GM21423 (cell line): ENCODE measurements at regions not wholly inside any gene's neighbourhood (a gene's known extent, or its start where the extent isn't known, plus 50 kb on each side); places are given as distances from the start of the nearest gene placed in this dataset.
A peak's percentile ranks its signal among the peaks of the same experiment; 100 is the strongest.
"Not testable (repeated sequence)": the region's sequence is repeated elsewhere in the genome, so short reads cannot be mapped to it uniquely, and the experiment has no call there.

Source experiments
- ATAC-seq: cut with Tn5 transposase; IDR thresholded peaks from one replicate; pipeline ENCODE4 v1.9.1; 2021; ENCODE audit warnings: mild to moderate bottlenecking, moderate library complexity; ENCODE audit not compliant: unreplicated experiment

GRCh38 chr10:53102424-53102823, 329.8 kb upstream of the MBL2 start:
- no peak for ATAC-seq

DNA sequence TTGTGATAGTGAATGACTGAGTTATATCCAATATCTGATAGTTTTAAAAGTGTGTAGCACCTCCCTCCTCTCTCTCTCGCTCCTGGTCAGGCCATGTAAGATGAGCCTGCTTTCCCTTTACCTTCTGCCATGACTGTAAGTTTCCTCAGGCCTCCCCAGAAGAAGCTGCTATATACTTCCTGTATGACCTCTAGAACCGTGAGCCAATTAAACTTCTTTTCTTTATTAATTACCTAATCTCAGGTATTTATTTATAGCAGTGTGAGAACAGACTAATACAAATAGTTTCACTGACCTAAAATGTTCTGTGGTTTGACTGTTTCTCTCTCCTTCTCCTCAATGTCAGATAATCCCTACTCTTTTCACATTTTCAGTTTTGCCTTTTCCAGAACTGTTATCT, 321.3 kb upstream of the MBL2 start:
- no peak for ATAC-seq

GRCh38 chr10:53091574-53091973, 319.0 kb upstream of the MBL2 start:
- no peak for ATAC-seq

GRCh38 chr10:53088961-53089360, 316.4 kb upstream of the MBL2 start:
- no peak for ATAC-seq

- ATAC-seq, result no peak
These were observed 306.7 kb upstream of the MBL2 start for GRCh38 chr10:53079283-53079682.

DNA sequence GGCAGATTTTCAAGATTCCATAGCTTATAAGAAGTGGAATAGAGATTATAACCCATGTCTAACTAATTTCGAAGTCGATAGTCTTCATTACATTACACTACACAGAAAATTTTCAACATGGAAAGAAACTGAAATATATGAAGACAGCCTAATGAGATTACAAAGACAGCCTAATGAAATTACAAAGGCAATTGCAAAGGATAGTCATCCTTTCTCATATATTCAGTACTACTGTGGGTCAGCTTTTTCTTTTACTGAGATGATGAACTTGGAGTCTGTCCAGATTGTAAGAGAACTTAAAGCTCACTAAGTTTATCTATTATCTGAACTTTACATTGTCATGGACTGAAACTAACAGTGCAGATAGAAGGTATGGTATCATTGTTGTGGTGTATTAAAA, 304.4 kb upstream of the MBL2 start:
- ATAC-seq, result no peak

- no peak for ATAC-seq
These were observed 302.9 kb upstream of the MBL2 start for GRCh38 chr10:53075469-53075868.

- ATAC-seq, result no peak
These were observed 299.6 kb upstream of the MBL2 start for GRCh38 chr10:53072144-53072543.

DNA sequence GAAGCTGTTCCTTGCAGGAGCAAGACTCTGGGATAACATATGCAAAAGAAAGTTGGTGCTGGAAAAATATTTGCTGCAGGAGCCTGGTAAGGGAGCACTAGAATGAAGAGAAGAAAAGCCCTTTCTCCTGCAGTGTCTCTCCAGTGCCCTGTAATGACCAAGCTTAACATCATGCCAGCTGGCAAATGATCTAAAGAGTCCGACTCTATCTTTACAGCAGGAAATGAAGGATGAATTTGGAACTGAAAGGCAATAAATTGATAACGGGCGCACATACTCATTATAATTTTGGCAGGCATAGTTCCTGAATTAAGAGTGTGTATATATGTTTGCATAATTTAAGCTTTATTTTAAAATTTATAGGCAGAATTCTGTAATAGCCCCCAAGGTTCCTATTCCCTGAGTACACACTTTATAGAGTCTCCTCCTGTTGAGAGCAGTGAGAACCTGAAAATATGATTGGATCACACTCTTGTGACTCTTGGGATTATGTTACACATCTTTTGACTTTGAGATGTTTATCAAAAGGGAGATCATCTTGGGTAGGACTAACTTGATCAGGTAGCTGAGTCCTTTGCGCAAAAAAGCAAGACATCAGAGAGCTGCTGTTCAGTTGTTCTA, 299.0 kb upstream of the MBL2 start:
- ATAC-seq, result no peak

DNA sequence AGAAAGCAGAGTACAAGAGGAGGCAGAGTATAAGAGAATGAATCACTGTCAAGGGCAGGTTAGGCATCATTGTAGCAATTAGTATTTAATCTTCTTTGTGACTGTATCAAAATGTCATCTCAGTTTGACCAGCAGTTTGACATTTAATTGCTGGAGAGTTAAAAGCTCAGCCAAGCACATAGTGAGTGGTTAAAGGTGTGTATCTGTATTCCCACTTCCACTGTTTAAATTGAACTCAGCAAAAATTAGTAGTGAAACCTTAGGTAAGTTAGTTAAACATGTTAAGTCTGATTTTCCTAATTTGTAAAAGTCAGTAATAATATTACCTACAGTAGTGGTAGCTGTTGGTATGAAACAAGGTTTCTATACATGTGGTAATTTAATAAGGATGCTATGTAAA, 296.4 kb upstream of the MBL2 start:
- ATAC-seq, result no peak

- no peak for ATAC-seq
These were observed 292.0 kb upstream of the MBL2 start for GRCh38 chr10:53064614-53065013.

GRCh38 chr10:53063805-53064204, 291.2 kb upstream of the MBL2 start:
- no peak for ATAC-seq

GRCh38 chr10:53052521-53053164, 280.1 kb upstream of the MBL2 start:
- ATAC-seq, result no peak

GRCh38 chr10:53045315-53045714, 272.7 kb upstream of the MBL2 start:
- no peak for ATAC-seq

GRCh38 chr10:53035823-53036222, 263.2 kb upstream of the MBL2 start:
- ATAC-seq, result not testable (repeated sequence)

DNA sequence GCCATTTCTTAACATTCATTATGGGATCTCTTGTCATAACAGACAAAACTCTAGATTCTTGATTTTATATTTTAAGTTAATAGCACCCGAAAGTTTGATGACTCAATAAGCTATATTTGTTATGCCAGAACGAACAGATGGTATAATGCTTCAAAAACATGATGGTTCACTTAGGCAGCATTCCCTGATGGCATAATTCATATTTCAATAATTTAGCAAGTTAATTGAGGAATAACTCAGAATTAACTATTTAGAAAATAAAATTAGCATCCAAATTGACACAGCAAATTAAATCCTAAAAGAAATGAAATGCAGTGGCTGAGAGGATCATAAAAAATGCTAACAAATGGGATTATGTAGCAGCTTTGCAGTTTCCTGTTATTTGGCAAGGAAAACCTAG, 260.8 kb upstream of the MBL2 start:
- ATAC-seq, result no peak

DNA sequence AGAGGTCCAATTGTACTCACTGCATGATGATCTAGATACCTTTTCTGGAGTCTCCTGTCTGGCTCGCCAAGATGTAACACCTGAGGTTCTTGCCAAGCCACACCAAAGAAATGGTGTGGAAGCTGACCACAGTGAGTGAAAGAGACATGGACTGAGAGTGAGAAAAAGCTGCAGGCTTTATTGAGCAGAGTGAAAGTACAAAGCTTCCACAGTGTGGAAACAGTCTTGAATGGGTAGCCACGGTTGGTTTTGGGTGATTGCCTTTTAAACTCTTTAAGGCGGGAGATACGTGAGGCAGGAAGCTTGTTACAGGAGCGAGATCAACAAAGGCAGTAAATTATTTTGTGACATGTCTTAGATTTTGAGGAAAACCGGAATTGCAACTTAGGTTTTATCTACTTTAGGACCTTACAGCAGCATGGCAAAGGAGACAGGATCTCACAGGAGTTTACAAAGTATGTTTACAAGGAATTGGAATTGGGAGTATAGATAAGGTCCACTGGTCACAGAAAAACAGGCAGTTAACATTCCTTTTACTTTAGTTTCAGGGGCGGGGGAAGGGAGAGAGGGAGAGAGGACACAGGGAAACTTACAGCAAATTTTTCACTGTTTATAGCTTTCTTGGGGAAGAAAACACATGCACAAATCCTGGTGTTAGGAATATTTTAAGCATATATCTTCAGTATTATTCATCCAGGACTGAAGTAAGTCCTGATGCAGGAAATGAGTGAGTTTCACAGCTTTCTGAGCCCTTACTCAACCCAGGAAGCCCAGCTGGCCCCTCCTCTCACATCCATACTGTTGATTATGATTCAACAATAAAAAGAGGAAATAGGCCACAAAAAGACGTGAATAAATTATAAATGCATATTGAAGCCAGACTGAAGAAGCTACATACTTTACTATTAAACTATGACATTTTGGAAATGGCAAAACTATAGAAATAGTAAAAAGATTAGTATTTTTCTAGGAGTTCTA, 257.6 kb upstream of the MBL2 start:
- peak; percentile 49 for ATAC-seq

DNA sequence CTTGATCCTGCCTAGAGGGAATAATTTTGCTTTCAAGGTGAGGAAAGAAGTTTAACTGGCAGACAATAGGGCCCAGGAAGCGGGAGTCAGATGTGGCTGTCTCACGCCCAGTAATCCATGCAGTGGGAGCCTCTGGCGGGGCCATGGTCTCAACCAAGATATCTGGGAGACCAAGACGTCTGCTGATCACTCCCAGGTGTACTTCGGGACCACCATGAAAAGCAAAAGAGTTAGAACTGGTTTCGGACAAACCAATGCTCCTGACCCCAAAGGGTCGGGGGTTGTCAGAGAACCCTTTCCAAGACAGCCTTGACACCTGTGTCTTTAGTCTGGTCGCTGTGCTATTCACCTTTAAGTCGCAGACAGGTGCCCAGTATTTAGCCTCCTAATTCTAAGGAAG, 256.9 kb upstream of the MBL2 start:
- ATAC-seq, result peak; percentile 6

DNA sequence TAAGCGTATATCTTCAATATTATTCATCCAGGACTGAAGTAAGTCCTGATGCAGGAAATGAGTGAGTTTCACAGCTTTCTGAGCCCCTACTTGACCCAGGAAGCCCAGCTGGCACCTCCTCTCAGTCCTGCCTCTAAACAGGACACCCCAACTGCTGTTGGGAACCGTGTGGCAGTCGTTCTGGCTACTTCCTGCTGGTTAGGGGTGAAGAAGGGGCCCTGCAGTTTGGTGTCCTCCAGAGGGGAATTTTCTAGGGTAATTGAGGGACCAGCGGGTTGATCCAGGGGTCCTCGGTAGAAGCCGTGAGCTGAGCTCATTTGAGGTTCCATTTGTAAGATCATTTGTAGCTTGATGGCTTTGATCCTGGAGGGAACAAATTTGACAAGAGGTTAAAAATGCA, 253.2 kb upstream of the MBL2 start:
- ATAC-seq, result not testable (repeated sequence)

GRCh38 chr10:53025172-53025711, 252.7 kb upstream of the MBL2 start:
- peak; percentile 58 for ATAC-seq

DNA sequence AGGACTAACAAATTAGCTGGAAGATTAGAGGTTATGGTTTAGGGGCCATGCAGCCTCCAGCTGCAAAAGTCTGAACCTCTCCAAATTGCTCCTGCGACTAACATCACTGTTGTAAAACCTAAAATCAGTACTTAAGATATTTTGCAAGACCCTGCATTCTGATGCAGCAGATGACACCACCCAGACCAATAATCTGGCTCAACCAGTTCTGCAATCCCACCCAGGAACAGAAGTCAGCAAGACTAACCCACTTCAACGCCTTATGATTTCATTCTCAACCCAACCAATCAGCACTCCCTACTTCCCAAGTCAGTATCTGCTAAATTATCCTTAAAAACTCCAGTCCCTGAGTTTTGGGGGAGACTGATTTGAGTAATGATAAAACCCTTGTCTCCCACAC, 250.8 kb upstream of the MBL2 start:
- no peak for ATAC-seq
